GM19455 (cell line): ENCODE measurements at regions not wholly inside any gene's neighbourhood (a gene's known extent, or its start where the extent isn't known, plus 50 kb on each side); places are given as distances from the start of the nearest gene placed in this dataset.
"Not testable (repeated sequence)": the region's sequence is repeated elsewhere in the genome, so short reads cannot be mapped to it uniquely, and the experiment has no call there.

Experiments used
- ATAC-seq: cut with Tn5 transposase; IDR thresholded peaks from one replicate; pipeline ENCODE4 v1.9.1; 2021; ENCODE audit not compliant: unreplicated experiment

DNA sequence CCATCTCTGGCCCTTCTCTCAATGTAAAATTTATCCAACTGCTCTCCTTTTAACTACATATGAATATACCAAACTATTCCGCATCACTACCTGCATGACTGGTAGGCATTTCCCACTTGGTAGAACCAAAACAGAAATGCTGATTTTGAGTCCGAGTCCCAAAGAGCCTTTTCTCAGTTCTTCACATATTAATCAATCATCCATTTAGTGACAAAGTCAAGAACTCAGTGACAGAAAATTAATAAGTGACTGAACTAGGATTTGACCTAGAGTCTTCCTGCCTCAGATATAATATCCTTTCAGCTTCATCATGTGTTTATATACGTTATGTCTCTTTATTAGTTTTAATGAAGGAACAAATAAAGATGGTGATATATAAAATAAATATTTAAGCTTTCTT, 700.6 kb upstream of the GOLIM4 start:
- no peak for ATAC-seq

DNA sequence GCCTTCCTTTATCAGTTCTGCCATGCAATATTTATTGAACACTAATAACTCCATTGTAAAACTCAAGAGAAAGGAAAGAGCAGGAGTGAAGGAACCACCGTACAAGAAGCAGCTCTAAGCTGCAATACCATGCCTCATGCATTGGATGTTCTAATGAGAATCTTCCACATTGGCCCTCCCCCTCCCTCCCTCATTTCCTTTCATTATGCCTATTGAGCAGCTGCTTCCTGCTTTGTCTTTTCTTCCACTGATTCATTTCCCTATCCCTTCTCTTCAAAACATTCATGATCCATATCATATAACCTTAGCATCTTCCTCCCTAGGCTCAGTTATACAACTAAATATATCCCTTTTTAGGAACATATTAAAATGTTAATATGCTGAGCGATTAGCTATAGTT, 698.7 kb upstream of the GOLIM4 start:
- ATAC-seq = no peak

DNA sequence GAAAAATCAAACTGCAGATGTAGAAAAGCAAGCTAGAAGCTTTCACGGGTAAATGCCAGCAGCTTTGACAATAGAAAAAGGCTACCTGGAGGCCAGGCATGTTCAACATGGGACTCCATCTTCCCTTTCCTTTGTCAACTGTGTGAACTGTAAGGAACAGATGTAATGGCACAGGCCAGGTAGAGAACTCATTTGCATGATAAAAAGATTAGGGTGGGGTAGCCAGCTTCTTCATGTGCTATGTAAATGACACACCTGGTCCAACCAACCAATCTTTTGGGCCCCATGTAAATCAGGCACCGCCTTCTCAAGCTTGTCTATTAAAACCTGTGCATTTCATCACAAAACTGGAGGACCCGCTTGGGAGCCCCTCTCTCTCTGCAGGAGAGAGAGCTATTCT, 686.5 kb upstream of the GOLIM4 start:
- ATAC-seq = no peak

DNA sequence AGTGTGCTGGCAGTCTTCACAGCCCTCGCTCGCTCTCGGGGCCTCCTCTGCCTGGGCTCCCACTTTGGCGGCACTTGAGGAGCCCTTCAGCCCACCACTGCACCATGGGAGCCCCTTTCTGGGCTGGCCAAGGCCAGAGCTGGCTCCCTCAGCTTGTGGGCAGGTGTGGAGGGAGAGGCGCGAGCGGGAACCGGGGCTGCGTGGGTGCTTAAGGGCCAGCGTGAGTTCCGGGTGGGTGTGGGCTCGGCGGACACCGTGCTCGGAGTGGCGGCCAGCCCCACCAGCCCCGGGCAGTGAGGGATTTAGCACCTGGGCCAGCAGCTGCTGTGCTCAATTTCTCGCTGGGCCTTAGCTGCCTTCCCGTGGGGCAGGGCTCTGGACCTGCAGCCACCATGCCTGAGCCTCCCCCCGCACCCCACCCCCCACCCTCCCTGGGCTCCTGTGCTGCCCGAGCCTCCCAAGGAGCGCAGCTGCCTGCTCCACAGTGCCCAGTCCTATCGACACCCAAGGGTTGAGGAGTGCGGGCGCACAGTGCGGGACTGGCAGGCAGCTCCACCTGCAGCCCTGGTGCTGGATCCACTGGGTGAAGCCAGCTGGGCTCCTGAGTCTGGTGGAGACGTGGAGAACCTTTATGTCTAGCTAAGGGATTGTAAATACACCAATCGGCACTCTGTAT, 684.4 kb upstream of the GOLIM4 start:
- ATAC-seq = not testable (repeated sequence)

DNA sequence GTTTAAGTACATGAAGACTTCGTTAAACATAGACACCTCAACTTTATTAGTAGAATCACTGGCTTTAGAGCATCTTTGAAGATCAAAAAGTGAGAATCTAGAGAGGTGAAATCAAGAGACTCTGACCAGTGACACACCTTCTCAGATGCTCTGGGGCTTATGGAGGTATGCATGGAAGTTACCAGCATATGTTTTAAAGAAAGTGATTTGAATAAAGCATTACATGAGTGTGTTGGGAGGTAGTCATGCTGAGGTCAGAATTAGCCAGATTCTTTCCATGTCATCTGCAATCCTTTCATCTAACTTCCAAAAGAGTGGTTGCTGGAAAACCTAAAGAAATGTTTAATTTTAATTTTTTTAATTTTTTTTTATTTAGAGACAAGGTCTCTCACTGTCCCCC, 658.0 kb upstream of the GOLIM4 start:
- ATAC-seq = no peak

DNA sequence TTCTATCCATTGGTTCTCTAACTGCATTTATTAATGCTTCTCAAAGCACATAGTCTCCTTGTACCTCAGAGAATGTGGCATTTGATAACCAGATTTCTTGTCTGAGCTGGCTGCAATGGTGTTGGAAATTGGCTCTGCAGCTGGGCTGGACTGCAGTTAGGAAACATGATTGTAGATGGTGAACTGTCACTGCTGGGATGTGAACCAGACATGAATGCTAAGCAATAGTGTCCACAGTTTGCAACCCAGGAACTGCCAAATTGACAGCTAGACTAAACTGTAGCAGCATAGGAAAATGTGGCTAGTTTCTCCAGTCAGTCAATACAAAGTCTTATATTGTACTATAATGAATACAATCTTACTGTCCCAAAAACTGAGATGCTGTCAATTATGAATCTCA, 656.6 kb upstream of the GOLIM4 start:
- no peak for ATAC-seq

DNA sequence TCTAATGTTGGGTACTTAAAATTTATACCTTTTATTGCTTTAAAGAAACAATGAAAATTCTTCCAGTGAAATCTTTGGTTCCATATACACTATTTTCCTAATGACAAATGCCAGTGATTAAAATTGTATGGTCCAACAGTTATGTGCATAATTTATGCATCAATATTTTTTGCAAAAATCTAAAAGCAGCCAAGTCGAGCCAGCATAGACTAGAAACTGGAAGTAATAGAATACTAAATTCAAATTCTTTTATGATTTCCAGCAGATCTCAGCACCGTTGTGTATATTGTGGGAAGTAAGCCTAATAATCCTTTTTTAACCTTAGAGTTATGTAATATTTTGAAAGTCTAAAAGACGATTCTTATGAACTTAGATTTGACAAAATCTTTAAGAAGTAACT, 652.0 kb upstream of the GOLIM4 start:
- no peak for ATAC-seq

DNA sequence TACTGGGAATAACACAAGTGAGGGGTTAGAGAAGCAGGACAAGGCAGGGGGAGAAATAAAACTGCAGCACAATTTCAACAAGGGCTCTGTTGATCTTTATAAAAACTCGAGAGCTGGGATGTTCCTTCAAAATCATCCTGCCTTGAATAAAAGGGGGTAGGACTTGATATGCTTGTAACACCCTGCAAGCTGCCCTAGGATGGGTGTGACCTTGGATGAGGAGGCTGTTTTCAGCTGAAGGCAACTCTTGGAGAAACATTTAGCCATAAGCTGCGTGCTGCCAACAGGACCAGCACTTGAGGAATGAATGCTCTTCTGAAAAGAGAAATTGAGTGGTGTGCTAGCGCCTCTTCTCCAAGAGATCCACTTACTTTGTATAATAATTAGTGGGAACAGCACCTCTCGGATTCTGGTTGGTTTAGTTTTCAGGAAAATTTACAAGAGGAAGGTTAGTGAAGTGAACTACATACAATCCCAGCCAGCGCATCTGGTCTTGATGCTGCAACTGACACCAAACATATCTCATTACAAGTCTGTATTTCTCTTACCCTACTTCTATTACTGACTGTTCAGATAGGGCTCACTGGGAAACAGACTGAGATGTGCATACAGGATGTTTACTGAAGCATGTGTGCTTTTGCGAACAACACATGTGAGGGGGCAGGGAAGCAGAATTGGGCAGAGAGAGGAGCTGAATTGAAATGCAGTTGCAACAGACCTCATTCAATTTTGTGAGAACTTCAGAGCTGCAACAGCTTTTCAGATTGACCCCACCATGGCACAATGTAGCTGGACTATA, 643.0 kb upstream of the GOLIM4 start:
- ATAC-seq = no peak

DNA sequence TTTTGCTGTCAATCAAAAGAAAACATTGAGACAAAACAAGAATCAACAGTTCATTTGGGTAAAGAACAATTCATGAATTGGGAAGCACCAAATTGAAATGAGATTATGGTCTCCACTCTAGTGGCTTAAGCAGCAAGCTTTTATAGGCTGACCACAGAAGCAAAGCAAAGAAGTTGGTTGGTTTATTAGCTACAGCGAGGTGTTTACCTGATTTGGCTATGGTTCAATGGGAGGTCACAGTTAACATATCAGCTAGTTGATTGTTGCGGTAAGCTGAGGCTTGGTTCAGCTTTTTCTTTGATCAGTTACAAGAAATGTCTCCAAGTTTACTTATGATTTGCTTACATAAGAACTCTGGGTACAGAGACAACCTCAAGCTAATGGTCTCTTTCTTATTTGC, 640.5 kb upstream of the GOLIM4 start:
- ATAC-seq = no peak

DNA sequence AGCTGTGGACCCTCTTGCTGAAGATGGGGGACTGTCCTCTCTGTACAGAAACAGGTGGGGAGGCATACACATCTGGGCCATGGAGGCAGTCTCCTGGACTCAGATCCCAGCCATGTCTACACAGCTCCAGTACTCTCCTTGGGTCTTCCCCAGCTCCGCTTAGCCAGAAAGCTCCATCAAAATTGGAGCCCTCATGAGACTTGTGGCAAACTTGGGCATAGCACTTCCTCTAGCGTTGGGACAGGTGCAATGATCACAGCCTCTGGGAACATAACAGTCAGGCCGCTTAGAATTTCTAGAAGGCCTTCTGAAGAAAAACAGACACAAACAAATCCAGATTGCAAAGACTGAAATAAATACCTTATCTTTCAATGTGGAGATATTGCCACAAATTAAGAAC, 634.3 kb upstream of the GOLIM4 start:
- no peak for ATAC-seq

DNA sequence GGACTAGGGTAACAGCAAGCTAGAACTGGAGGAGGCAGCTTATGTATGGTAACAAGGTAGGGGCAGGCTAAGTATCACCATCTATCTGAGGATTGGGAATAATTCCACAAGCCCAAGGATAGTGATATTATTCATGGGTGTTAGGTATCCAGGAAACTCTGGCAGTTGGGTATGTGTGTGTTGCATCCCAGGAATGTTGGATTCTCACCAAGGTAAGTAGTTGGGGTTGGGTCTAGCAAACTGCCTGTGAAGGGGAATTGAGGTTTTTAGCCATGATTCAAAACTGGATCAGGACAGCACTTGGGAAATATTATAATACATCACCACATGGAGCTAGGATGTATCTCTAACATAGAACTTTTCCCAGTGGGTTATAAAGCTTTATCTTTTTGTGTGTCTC, 626.4 kb upstream of the GOLIM4 start:
- no peak for ATAC-seq

DNA sequence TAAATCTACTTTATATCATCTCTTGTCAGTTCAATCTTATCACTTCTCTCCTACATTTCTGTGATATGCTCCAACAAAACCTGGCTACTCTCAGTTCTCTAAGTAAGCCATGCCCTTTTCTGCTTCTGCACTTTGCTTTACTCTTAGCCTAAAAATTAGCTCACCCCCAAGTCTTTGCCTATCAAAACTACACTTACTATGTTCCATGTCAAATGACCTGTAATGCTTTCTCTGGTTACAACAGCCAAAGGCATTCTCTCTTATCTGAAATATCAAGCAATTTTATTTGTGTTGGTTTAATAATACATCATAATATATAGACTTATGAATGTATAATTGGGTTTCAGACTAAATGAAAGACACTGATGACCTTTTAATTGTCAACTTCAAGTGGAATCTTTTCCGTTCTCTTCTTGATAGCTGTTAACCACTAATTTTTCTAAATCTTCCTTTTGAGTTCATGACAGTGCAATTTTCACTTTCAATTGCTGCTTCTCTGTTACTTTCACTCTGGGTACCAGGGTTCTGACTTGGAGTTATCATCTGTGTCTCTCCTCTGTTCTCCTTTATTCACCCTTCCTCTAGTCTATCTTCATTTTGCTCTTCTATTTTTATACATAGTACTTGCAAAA, 619.0 kb upstream of the GOLIM4 start:
- ATAC-seq = peak; percentile 90

DNA sequence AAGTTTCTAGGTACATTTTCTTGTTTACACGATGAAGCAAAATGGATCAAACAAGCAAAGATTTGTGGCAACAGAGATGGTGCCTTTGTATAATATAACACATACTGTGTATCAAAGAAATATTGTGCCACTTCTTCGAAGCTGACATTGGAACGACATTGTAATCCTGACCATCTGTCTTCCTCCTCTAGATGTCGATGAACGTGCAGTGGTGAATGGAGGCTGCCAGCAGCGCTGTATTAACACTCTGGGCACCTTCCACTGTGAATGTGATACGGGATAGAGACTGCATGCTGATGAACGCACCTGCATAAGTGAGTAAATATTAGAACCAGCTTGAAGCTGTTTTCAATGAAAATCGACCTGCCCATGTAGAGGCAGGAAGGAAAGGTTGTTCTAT, 613.3 kb upstream of the GOLIM4 start:
- ATAC-seq = no peak

DNA sequence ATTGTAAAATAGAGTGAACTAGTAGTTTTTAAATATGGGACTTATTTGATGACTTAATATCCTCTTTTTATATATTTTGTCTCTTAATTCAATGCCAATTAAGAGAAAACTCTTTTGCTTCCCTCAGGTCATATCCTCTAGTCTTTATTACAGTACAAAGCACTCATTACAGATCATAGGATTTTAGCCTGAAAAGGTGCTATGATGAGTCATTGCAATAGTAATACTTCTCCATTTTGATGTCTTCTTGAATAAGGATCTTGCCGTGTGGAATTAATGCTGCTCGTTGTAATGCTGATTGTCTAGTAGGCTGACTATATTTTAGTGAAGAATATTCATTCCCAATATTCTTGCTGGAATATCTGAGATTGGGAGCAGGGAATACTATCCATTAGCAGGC, 612.2 kb upstream of the GOLIM4 start:
- ATAC-seq = peak; percentile 62

DNA sequence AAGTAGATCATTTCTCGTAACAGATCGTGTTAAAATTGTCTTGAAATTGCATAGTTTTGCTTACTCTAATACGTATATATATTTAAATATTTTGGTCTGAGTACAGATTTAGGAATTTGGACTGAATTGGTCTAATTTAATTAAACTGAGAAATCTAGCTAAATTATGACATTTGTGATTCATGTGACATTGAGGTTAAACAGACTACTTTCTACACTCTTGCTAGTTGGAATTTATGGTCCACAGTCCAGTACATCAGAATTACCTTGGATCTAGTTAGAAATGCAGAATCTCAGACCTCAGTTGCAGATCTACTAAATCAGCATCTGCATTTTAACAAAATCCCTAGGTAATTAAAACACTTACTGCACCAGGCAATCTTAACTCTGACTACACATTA, 609.7 kb upstream of the GOLIM4 start:
- no peak for ATAC-seq

DNA sequence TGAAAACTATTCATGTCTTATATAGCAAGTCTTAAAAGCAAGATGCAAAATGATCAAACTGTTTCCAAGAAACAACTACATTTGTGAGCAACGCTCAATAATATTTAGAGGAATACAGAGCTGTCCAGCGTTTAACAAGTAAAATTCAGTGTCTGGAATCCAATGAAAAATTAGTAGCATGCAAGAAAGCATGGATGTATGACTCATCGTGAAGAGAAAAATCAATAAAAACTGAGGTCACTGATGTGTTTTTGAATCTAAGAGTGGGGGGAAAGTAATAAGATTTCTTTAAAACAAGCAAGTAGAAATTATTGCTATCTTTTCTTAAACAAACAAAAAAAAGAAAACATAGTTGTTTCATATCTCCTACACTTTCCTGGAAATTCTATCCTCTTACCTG, 600.3 kb upstream of the GOLIM4 start:
- no peak for ATAC-seq

DNA sequence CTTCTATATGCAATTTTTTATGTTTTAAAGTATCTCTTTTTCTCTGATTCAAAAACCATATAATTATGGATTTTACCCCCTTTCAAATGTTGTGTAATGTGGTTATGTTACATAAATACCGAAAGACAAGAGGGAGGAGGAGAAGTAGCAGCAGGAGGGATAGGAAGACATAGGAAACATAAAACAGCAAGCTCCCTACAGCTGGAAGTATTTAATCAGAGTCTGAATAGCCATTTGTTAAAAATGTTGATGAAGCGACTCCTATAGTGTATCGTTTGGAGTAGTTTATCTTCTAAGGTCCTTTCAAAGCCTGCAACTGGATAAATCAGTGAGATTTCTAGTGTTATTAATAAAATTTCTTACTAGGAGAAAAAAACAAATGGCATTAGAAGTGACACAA, 598.1 kb upstream of the GOLIM4 start:
- no peak for ATAC-seq

DNA sequence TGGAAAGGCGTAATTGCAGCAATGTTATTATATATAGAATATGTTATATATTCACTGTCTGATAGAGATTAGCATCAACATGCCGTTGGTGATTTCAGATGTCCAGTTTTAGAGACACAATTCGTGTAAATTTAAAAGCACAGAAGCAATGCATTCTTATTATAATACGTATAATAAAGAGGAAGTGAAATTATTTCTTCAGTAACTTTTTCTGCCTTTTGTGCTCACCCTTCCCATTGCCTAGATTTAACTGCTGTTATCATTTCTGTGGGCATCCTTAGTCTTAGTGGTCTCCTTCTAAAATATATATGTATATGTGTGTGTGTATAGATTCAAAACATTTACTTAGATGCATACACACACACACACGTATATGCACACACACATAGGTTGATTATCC, 592.5 kb upstream of the GOLIM4 start:
- no peak for ATAC-seq

DNA sequence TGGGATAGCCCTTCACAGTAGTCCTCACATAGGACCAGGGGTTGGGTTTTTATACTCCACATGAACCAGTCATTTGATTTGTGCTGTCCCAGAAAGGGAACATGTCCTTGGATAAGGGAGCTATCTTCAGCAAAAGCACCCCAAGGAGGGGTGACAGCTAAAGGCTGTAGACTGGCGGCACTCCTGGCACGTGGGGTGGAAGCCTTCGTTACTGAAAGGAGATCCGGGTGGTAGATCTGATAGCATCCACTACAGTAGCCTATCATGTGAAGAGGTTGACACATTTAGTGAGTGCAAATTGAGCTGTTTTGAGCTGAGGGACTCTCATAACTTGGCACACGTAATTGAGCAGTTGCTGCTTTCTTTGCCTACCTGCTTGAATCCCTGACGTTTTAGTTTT, 588.8 kb upstream of the GOLIM4 start:
- ATAC-seq = no peak

DNA sequence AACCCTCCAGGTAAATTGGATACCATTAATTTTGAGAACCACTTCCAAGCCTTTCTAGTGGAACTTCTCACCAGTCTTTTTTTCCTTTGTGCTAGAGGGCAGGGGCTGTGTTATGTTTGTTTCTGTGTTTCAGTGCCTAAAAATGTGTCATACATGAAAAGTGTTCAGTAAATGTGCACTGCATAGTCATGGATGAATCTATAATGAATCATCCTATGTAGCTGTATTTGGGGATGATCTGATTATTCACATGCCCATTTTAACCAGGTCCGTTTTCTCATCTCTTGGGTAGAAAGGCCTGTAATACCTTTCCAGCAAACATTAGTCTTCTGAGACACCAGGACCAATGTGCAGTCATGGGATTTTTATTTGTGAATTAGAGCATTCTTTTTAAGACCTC, 583.0 kb upstream of the GOLIM4 start:
- ATAC-seq = no peak

DNA sequence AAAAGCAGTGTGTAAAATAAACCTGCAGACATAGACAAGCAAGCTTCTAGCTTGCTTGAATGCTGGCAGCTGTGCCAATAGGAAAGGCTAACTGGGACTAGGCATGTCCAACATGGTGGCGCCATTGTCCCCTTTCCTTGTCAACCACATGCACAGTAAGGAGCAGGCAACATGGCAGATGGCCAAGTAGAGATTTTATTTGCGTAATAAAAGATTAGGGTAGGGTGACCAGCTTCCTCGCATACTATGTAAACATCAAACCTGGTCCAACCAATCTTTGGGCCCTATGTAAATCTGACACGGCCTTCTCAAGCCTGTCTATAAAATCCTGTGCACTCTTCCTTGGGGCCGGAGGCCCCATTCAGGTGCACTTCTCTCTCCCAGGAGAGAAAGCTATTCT, 575.4 kb upstream of the GOLIM4 start:
- no peak for ATAC-seq

DNA sequence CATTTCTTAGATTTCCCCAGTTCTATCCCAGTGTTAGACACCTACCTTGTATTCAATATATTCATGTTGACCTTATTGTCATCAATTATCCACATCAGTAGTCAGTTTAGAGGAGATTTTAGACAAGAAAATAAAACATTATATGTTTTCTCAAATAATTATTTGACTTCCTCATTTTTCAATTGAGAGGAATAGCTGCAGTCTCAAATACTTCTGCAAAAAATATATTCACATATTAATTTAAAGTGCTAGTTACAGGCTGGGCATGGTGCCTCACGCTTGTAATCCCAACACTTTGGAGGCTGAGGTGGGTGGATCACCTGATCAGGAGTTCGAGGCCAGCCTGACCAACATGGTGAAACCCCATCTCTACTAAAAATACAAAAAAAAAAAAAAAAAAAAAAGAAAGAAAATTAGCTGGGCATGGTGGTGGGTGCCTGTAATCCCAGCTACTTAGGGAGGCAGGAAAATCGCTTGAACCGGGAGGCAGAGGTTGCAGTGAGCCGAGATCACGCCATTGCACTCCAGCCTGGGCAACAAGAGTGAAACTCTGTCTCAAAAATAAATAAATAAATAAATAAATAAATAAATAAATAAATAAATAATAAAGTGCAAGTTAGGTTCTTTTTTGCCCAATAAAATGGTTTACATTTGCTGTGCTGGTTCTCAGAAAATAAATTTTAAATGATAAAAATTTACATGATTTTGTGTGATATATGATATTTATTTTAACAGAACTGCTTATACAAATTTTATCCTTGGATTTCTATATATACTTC, 565.3 kb upstream of the GOLIM4 start:
- ATAC-seq = not testable (repeated sequence)
